IMR-90 (cell line): ENCODE measurements at regions not wholly inside any gene's neighbourhood (a gene's known extent, or its start where the extent isn't known, plus 50 kb on each side); places are given as distances from the start of the nearest gene placed in this dataset.

Source experiments
- ATAC-seq: fragments of 200-7000 bp; cut with Tn5 transposase; 2 replicates; pipeline ENCODE4 v1.9.1; 2020; ENCODE audit warnings: low read depth, mild to moderate bottlenecking, moderate library complexity
- BruUV-seq: library from RNA; stranded (reverse); fragments of 400-500 nt; replicated peaks from 2 replicates; lab custom pipeline; 2021; lab: Mats Ljungman, UMichigan
- CTCF ChIA-PET: fragments of 300-600 bp; formaldehyde crosslinking; extraction: SDS; loops from one replicate; lab custom pipeline; 2021; ENCODE audit warnings: antibody characterized with exemption; lab: Yijun Ruan, JAX
- POLR2A ChIA-PET: fragments of 300-600 bp; sonication (Branson Sonifier 250); formaldehyde crosslinking; loops from one replicate; lab custom pipeline; 2022; ENCODE audit warnings: antibody characterized with exemption; ENCODE audit not compliant: unreplicated experiment; lab: Charles Lee
- DNase-seq: peaks from one replicate; pipeline ENCODE4 v3.0.0; 2013
- H2AFZ ChIP-seq: replicated peaks from 2 replicates; pipeline ENCODE3; 2013; ENCODE audit warnings: low read length, mild to moderate bottlenecking; ENCODE audit not compliant: poor library complexity
- H2AK5ac ChIP-seq: 2 replicates; pipeline ENCODE4 v1.6.1; 2013; ENCODE audit warnings: low read depth, low read length, inconsistent platforms
- H2AK9ac ChIP-seq: replicated peaks from 2 replicates; pipeline ENCODE3; 2013; ENCODE audit warnings: mild to moderate bottlenecking, low read depth, low read length, moderate library complexity; ENCODE audit not compliant: poor library complexity
- H2BK120ac ChIP-seq: 2 replicates; pipeline ENCODE4 v1.6.1; 2013; ENCODE audit warnings: low read depth, low read length, inconsistent platforms
- H2BK15ac ChIP-seq: 3 replicates; pipeline ENCODE4 v1.6.1; 2013; ENCODE audit warnings: low read depth, low read length, inconsistent platforms
- H2BK20ac ChIP-seq: 2 replicates; pipeline ENCODE4 v1.6.1; 2013; ENCODE audit warnings: low read depth, mild to moderate bottlenecking, inconsistent platforms, low read length, moderate library complexity
- H2BK5ac ChIP-seq: 2 replicates; pipeline ENCODE4 v1.6.1; 2013; ENCODE audit warnings: mild to moderate bottlenecking, low read depth, low read length, inconsistent platforms; ENCODE audit not compliant: poor library complexity, severe bottlenecking
- H3K14ac ChIP-seq: replicated peaks from 2 replicates; pipeline ENCODE4 v1.6.1; 2013; ENCODE audit warnings: low read depth, low read length, inconsistent platforms
- H3K18ac ChIP-seq: 2 replicates; pipeline ENCODE4 v1.6.1; 2013; ENCODE audit warnings: low read depth, low read length, control low read depth
- H3K23ac ChIP-seq: 2 replicates; pipeline ENCODE4 v1.6.1; 2013; ENCODE audit warnings: low read depth, low read length, inconsistent platforms
- H3K27ac ChIP-seq: 2 replicates; pipeline ENCODE4 v1.5.1; 2013; ENCODE audit warnings: mild to moderate bottlenecking, control low read depth, low read length; ENCODE audit not compliant: insufficient read depth
- H3K27me3 ChIP-seq: 2 replicates; pipeline ENCODE4 v1.6.1; 2013; ENCODE audit warnings: low read length; ENCODE audit not compliant: control insufficient read depth, insufficient read depth
- H3K36me3 ChIP-seq: 2 replicates; pipeline ENCODE4 v1.6.1; 2013; ENCODE audit warnings: low read length, mixed read lengths; ENCODE audit not compliant: control insufficient read depth, insufficient read depth
- H3K4ac ChIP-seq: 2 replicates; pipeline ENCODE4 v1.6.1; 2013; ENCODE audit warnings: low read depth, low read length, inconsistent platforms
- H3K4me1 ChIP-seq: 2 replicates; pipeline ENCODE4 v1.6.1; 2013; ENCODE audit warnings: low read length, mixed read lengths; ENCODE audit not compliant: control insufficient read depth, insufficient read depth
- H3K4me2 ChIP-seq: 2 replicates; pipeline ENCODE4 v1.6.1; 2013; ENCODE audit warnings: low read depth, mild to moderate bottlenecking, control low read depth, low read length, moderate library complexity
- H3K4me3 ChIP-seq: 2 replicates; pipeline ENCODE4 v1.5.1; 2013; ENCODE audit warnings: low read depth, mild to moderate bottlenecking, control low read depth, low read length, moderate library complexity; ENCODE audit not compliant: insufficient read depth
- H3K56ac ChIP-seq: 2 replicates; pipeline ENCODE4 v1.6.1; 2013; ENCODE audit warnings: low read length, inconsistent platforms; ENCODE audit not compliant: insufficient read depth; ENCODE audit errors: extremely low read depth
- H3K79me1 ChIP-seq, 2 experiments: 2 replicates each; pipeline ENCODE4 v1.6.1; 2013; ENCODE audit warnings: low read length in 2 of 2, inconsistent platforms in 1 of 2, low read depth in 1 of 2
- H3K9ac ChIP-seq: 2 replicates; pipeline ENCODE4 v1.6.1; 2013; ENCODE audit warnings: low read depth, low read length, control low read depth
- H3K9me1 ChIP-seq: 2 replicates; pipeline ENCODE4 v1.6.1; 2013; ENCODE audit warnings: low read length, inconsistent platforms; ENCODE audit not compliant: insufficient read depth
- H3K9me3 ChIP-seq: 2 replicates; pipeline ENCODE4 v1.6.1; 2013; ENCODE audit warnings: low read length; ENCODE audit not compliant: control insufficient read depth, insufficient read depth
- H4K20me1 ChIP-seq: 2 replicates; pipeline ENCODE4 v1.6.1; 2013; ENCODE audit warnings: low read length, inconsistent platforms; ENCODE audit not compliant: insufficient read depth
- H4K5ac ChIP-seq: 2 replicates; pipeline ENCODE4 v1.6.1; 2013; ENCODE audit warnings: mild to moderate bottlenecking, low read depth, low read length, control low read depth
- H4K8ac ChIP-seq, 2 experiments: 2 replicates each; pipeline ENCODE4 v1.6.1; 2013; ENCODE audit warnings: low read depth in 2 of 2, low read length in 2 of 2, control low read depth in 1 of 2, inconsistent platforms in 1 of 2
- H4K91ac ChIP-seq: 2 replicates; pipeline ENCODE4 v1.6.1; 2013; ENCODE audit warnings: low read depth, low read length, inconsistent platforms; ENCODE audit not compliant: insufficient read depth
- CHD1 ChIP-seq: IDR thresholded peaks from 2 replicates; pipeline ENCODE4 v1.6.1; 2012; ENCODE audit warnings: low read depth, low read length, improper control_type of control experiment
- FOS ChIP-seq: fragments of 150-350 bp; IDR thresholded peaks from 2 replicates; pipeline ENCODE4 v1.6.1; 2016; ENCODE audit warnings: low read depth, low read length
- MAZ ChIP-seq: IDR thresholded peaks from 2 replicates; pipeline ENCODE4 v1.6.1; 2012; ENCODE audit warnings: low read depth, mild to moderate bottlenecking, low read length, improper control_type of control experiment, moderate library complexity, borderline replicate concordance
- RCOR1 ChIP-seq: IDR thresholded peaks from 2 replicates; pipeline ENCODE4 v1.6.1; 2012; ENCODE audit warnings: mild to moderate bottlenecking, low read length, improper control_type of control experiment; ENCODE audit not compliant: insufficient replicate concordance
- RFX5 ChIP-seq: IDR thresholded peaks from 2 replicates; pipeline ENCODE4 v1.8.0; 2012; ENCODE audit warnings: low read depth, mild to moderate bottlenecking, low read length, moderate library complexity
- WGBS, 2 experiments: methylation state at CpG; one replicate each; pipeline versions ENCODE4 v1.1.5 to v1.1.7; 2013; ENCODE audit warnings: missing lambda C conversion rate in 2 of 2; ENCODE audit not compliant: insufficient read length in 1 of 2; ENCODE audit errors: extremely low coverage in 2 of 2; 5-methylcytosine and 5-hydroxymethylcytosine counted together
- dilution Hi-C: fragments of 300-500 bp; cut with HindIII; formaldehyde crosslinking; loops from one replicate; pipeline ENCODE4 v1.14.3; 2018; ENCODE audit warnings: low sequenced_read_pairs; ENCODE audit not compliant: unreplicated experiment
- in situ Hi-C: fragments of 300-500 bp; cut with MboI; formaldehyde crosslinking; loops from 3 replicates; pipeline ENCODE4 v1.14.3; 2019; ENCODE audit warnings: low sequenced_read_pairs, inconsistent platforms, mixed read lengths
- intact Hi-C: fragments of 100-400 bp; cut with micrococcal nuclease; formaldehyde crosslinking; loops from 2 replicates; pipeline ENCODE4 v1.10.0; 2022
- TF ChIP-seq, protein P1 (sequence below): fragments of 150-350 bp; IDR thresholded peaks from 2 replicates; pipeline ENCODE4 v1.6.1; 2017; ENCODE audit warnings: mild to moderate bottlenecking, antibody characterized with exemption, low read length, low read depth
- TF ChIP-seq, protein P2 (sequence below): conservative IDR thresholded peaks from 2 replicates; pipeline ENCODE4 v1.5.1; 2012; ENCODE audit warnings: mild to moderate bottlenecking, low read depth, low read length, improper control_type of control experiment

DNA sequence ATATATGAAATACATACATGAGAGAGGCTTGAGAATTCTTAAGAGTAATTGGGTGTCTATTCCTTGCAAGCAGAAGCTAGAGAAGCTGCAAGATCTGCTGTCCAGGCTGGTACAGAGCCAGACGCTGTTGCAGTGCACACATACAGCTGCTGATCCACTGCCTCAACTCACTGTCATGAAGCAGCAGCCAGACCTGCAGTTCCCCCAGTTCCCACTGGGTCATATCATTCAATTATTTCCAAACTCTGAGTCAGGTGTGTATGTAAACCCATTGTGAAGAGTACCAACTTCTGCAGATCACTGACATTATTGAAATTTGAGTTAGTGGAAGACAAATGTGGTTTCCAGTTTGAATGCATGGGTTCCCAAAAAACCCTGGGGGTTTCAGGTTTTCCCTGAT lies 1212.8 kb upstream of the ADGRL3 start:
- POLR2A ChIA-PET = no interaction called here

More for the DNA sequence above, 1212.8 kb upstream of the ADGRL3 start:
- dilution Hi-C loops (no loop called here), intact Hi-C loops (no loop called here), in situ Hi-C loops (no loop called here)
- Histone ChIP-seq H3K4me3 (no peak overlapping the region), H3K14ac (no peak overlapping the region), H3K9me1 (no peaks in the 10 kb centered on the region), H2AFZ (no peak overlapping the region), H4K20me1 (no peaks in the 10 kb centered on the region), H3K9ac (no peak overlapping the region), H2BK15ac (no peak overlapping the region), H3K23ac (no peak overlapping the region), H3K36me3 (no peaks in the 10 kb centered on the region), H3K27me3 (no peaks in the 10 kb centered on the region), H3K4me1 (no peaks in the 10 kb centered on the region), H3K18ac (no peak overlapping the region), H4K91ac (no peak overlapping the region), H3K56ac (no peak overlapping the region), H3K4ac (no peak overlapping the region), H3K79me1 (no peaks in the 10 kb centered on the region), H4K5ac (no peak overlapping the region), H2BK20ac (no peak overlapping the region), H2BK120ac (no peak overlapping the region), H2AK9ac (no peak overlapping the region), H2AK5ac (no peak overlapping the region), H3K9me3 (peaks cover 2% of the 10 kb centered on the region; the same call in 1 of the 2 replicates), H3K27ac (no peak overlapping the region), H4K8ac (no peak overlapping the region), H3K4me2 (no peak overlapping the region), H2BK5ac (no peak overlapping the region)
- no CpG with 5 or more reads among the region's 1 CpG for WGBS, 2 experiments
- no TSS peak for BruUV-seq
- DNase-seq = no peak
- CTCF ChIA-PET = interaction anchor here (1.2 kb wide), 1 partner anchor 9 kb away, joined by 4 read pairs; no protein-coding TSS in a partner anchor
- TF ChIP-seq CHD1 (no peak), RCOR1 (no peak), RFX5 (no peak), FOS (no peak), MAZ (no peak)
- TF ChIP-seq, protein P1, sequence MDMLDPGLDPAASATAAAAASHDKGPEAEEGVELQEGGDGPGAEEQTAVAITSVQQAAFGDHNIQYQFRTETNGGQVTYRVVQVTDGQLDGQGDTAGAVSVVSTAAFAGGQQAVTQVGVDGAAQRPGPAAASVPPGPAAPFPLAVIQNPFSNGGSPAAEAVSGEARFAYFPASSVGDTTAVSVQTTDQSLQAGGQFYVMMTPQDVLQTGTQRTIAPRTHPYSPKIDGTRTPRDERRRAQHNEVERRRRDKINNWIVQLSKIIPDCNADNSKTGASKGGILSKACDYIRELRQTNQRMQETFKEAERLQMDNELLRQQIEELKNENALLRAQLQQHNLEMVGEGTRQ = no peak
- TF ChIP-seq, protein P2, sequence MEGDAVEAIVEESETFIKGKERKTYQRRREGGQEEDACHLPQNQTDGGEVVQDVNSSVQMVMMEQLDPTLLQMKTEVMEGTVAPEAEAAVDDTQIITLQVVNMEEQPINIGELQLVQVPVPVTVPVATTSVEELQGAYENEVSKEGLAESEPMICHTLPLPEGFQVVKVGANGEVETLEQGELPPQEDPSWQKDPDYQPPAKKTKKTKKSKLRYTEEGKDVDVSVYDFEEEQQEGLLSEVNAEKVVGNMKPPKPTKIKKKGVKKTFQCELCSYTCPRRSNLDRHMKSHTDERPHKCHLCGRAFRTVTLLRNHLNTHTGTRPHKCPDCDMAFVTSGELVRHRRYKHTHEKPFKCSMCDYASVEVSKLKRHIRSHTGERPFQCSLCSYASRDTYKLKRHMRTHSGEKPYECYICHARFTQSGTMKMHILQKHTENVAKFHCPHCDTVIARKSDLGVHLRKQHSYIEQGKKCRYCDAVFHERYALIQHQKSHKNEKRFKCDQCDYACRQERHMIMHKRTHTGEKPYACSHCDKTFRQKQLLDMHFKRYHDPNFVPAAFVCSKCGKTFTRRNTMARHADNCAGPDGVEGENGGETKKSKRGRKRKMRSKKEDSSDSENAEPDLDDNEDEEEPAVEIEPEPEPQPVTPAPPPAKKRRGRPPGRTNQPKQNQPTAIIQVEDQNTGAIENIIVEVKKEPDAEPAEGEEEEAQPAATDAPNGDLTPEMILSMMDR = no peak
- ATAC-seq = no peak
